Spleen (tissue), 7 donors: ENCODE measurements at regions not wholly inside any gene's neighbourhood (a gene's known extent, or its start where the extent isn't known, plus 50 kb on each side); places are given as distances from the start of the nearest gene placed in this dataset.

Experiments
- CTCF ChIP-seq, 11 experiments: fragments of 200-600 bp in 7 of 11; fragments of 450-650 bp in 4 of 11; sonication (generic) in 4 of 11; IDR thresholded peaks in 8 of 11; conservative IDR thresholded peaks in 3 of 11; 1 replicate in 7 of 11; 2 replicates in 4 of 11; pipeline versions ENCODE4 v1.4.0 to v1.8.0; 2016 to 2021; ENCODE audit warnings: antibody characterized with exemption in 11 of 11, inconsistent platforms in 4 of 11, mild to moderate bottlenecking in 1 of 11
- POLR2A ChIP-seq, 3 donors: fragments of 450-650 bp; IDR thresholded peaks; one replicate each; pipeline ENCODE4 v1.5.1; 2017; ENCODE audit warnings: antibody characterized with exemption in 3 of 3, mild to moderate bottlenecking in 1 of 3
- POLR2AphosphoS5 ChIP-seq, 3 donors: sonication (generic); formaldehyde crosslinking; IDR thresholded peaks; one replicate each; pipeline ENCODE4 v1.5.1; 2017; ENCODE audit warnings: antibody characterized with exemption in 3 of 3
- donor health status: DM: no; HTN: no; CAD: no; lungs with moderate emphysema.
- donor health status: DM: no; HTN: no; CAD: no.
- donor health status: DM: no; HTN: no; CAD: no.

GRCh38 chr12:43004908-43005307, 415.4 kb upstream of the PRICKLE1 start:
- TF ChIP-seq CTCF (IDR thresholded peaks at IDR 0.05 in 8 of 11, conservative IDR thresholded peaks at IDR 0.05 in 3 of 11) (no peak), POLR2AphosphoS5 (IDR thresholded peaks at IDR 0.05) (no peak), POLR2A (IDR thresholded peaks at IDR 0.05) (no peak)
